Stomach (tissue), 4 donors: ENCODE measurements at regions not wholly inside any gene's neighbourhood (a gene's known extent, or its start where the extent isn't known, plus 50 kb on each side); places are given as distances from the start of the nearest gene placed in this dataset.

Experiments used
- EP300 ChIP-seq: sonication (generic); formaldehyde crosslinking; IDR thresholded peaks from one replicate; pipeline ENCODE4 v1.6.1; 2017; ENCODE audit warnings: antibody characterized with exemption
- POLR2A ChIP-seq, 4 donors: fragments of 450-650 bp; IDR thresholded peaks; one replicate each; pipeline ENCODE4 v1.6.1; 2016; ENCODE audit warnings: antibody characterized with exemption in 4 of 4, control low read depth in 2 of 4, mild to moderate bottlenecking in 1 of 4, moderate library complexity in 1 of 4
- TF ChIP-seq, protein P1 (sequence below), 7 experiments: fragments of 450-650 bp in 4 of 7; fragments of 200-600 bp in 3 of 7; sonication (generic) in 3 of 7; IDR thresholded peaks; one replicate each; pipeline ENCODE4 v1.5.1; 2016 to 2019; ENCODE audit warnings: antibody characterized with exemption in 7 of 7, control low read depth in 2 of 7, mild to moderate bottlenecking in 1 of 7

DNA sequence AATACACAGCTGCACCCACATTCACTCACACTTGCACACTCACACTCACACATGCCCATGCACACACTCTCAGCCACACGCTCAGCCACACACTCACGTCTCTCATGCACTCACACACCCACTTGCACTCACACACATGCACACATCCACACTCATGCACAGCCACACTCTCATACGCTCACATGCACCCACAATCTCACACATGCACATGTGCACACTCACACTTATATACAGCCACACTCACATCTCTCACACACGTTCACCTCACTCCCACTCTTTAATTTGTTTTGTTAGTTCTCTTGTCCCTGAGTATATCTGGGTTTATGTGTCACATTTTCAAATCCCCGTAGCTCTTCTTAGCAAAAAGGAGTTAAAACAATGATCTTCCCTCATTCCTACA is 114.9 kb downstream of the LRATD1 start:
- TF ChIP-seq, protein P1, sequence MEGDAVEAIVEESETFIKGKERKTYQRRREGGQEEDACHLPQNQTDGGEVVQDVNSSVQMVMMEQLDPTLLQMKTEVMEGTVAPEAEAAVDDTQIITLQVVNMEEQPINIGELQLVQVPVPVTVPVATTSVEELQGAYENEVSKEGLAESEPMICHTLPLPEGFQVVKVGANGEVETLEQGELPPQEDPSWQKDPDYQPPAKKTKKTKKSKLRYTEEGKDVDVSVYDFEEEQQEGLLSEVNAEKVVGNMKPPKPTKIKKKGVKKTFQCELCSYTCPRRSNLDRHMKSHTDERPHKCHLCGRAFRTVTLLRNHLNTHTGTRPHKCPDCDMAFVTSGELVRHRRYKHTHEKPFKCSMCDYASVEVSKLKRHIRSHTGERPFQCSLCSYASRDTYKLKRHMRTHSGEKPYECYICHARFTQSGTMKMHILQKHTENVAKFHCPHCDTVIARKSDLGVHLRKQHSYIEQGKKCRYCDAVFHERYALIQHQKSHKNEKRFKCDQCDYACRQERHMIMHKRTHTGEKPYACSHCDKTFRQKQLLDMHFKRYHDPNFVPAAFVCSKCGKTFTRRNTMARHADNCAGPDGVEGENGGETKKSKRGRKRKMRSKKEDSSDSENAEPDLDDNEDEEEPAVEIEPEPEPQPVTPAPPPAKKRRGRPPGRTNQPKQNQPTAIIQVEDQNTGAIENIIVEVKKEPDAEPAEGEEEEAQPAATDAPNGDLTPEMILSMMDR (IDR thresholded peaks at IDR 0.05): no peak
- TF ChIP-seq POLR2A (IDR thresholded peaks at IDR 0.05): no peak
- no peak for TF ChIP-seq EP300
